SU-DHL-6 (cell line): ENCODE measurements at regions not wholly inside any gene's neighbourhood (a gene's known extent, or its start where the extent isn't known, plus 50 kb on each side); places are given as distances from the start of the nearest gene placed in this dataset.

Experiments used
- H2AFZ ChIP-seq: fragments of 200-600 bp; sonication (generic); 2 replicates; pipeline ENCODE4 v1.6.1; 2014; ENCODE audit warnings: low read depth, mild to moderate bottlenecking, moderate library complexity, mixed read lengths, antibody characterized with exemption, low read length; ENCODE audit not compliant: severe bottlenecking
- H3F3A ChIP-seq: fragments of 200-600 bp; shearing (Covaris generic); 2 replicates; pipeline ENCODE4 v1.6.0; 2016; ENCODE audit warnings: antibody characterized with exemption, mild to moderate bottlenecking; ENCODE audit not compliant: insufficient read depth
- H3K27ac ChIP-seq: fragments of 200-600 bp; sonication (generic); 2 replicates; pipeline ENCODE4 v1.5.1; 2016; ENCODE audit warnings: low read depth, mild to moderate bottlenecking, low read length, moderate library complexity, mixed read lengths
- H3K27me3 ChIP-seq: fragments of 200-600 bp; sonication (generic), shearing (Covaris generic); 2 replicates; pipeline ENCODE4 v1.6.0; 2014; ENCODE audit warnings: mild to moderate bottlenecking, low read length
- H3K36me3 ChIP-seq: fragments of 200-600 bp; sonication (generic); 2 replicates; pipeline ENCODE4 v1.6.1; 2014; ENCODE audit warnings: mild to moderate bottlenecking, low read length, mixed read lengths
- H3K4me2 ChIP-seq: fragments of 300-600, 200-600 bp; shearing (Covaris generic), sonication (generic); 2 replicates; pipeline ENCODE4 v1.6.0; 2014; ENCODE audit warnings: low read length, low read depth, mild to moderate bottlenecking; ENCODE audit not compliant: poor library complexity, severe bottlenecking
- H3K4me3 ChIP-seq: fragments of 200-600 bp; sonication (generic); 2 replicates; pipeline ENCODE4 v1.5.1; 2014; ENCODE audit warnings: antibody characterized with exemption, low read length, mild to moderate bottlenecking, mixed read lengths; ENCODE audit not compliant: insufficient read depth, poor library complexity, severe bottlenecking
- H3K79me2 ChIP-seq: fragments of 200-600 bp; sonication (generic); 2 replicates; pipeline ENCODE4 v1.6.1; 2014; ENCODE audit warnings: mild to moderate bottlenecking, low read length, moderate library complexity; ENCODE audit not compliant: insufficient read depth
- H3K9ac ChIP-seq: fragments of 200-600 bp; sonication (generic); 2 replicates; pipeline ENCODE4 v1.7.0; 2014; ENCODE audit warnings: mild to moderate bottlenecking, low read length
- H3K9me2 ChIP-seq: fragments of 200-600 bp; sonication (generic); replicated peaks from 2 replicates; pipeline ENCODE4 v1.6.1; 2014; ENCODE audit warnings: low read length; ENCODE audit not compliant: insufficient read depth
- H3K9me3 ChIP-seq: fragments of 200-600 bp; sonication (generic); 2 replicates; pipeline ENCODE4 v1.6.1; 2014; ENCODE audit warnings: low read length, mixed read lengths; ENCODE audit not compliant: insufficient read depth
- H4K20me1 ChIP-seq: fragments of 200-600 bp; sonication (generic); 2 replicates; pipeline ENCODE4 v1.6.1; 2014; ENCODE audit warnings: low read depth, mild to moderate bottlenecking, antibody characterized with exemption, low read length, moderate library complexity, mixed read lengths
- CTCF ChIP-seq: fragments of 200-600 bp; sonication (generic); IDR thresholded peaks from one replicate; pipeline ENCODE4 v1.5.1; 2017; ENCODE audit warnings: antibody characterized with exemption, mild to moderate bottlenecking, low read length, moderate library complexity; ENCODE audit not compliant: insufficient read depth, poor library complexity, severe bottlenecking
- EZH2phosphoT487 ChIP-seq: fragments of 200-600 bp; sonication (generic), shearing (Covaris generic); conservative IDR thresholded peaks from 2 replicates; pipeline ENCODE4 v1.6.1; 2018; ENCODE audit warnings: mild to moderate bottlenecking, antibody characterized with exemption, low read length, moderate library complexity, mixed read lengths

- H3K27me3 ChIP-seq: no peaks in the 10 kb centered on the region
- H3F3A ChIP-seq: no peaks in the 10 kb centered on the region
- H2AFZ ChIP-seq: no peak overlapping the region
- no peaks in the 10 kb centered on the region for H3K9me3 ChIP-seq
- TF ChIP-seq EZH2phosphoT487 (no peak), CTCF (no peak)
- no peak overlapping the region for H3K4me3 ChIP-seq
- no peaks in the 10 kb centered on the region for H3K36me3 ChIP-seq
- H3K9me2 ChIP-seq: no peaks in the 10 kb centered on the region
- no peak overlapping the region for H3K9ac ChIP-seq
- no peak overlapping the region for H3K27ac ChIP-seq
- H4K20me1 ChIP-seq: no peaks in the 10 kb centered on the region
- no peaks in the 10 kb centered on the region for H3K79me2 ChIP-seq
- H3K4me2 ChIP-seq: no peak overlapping the region
Observed at GRCh38 chr2:12498286-12498685, 218.4 kb upstream of the TRIB2 start.

DNA sequence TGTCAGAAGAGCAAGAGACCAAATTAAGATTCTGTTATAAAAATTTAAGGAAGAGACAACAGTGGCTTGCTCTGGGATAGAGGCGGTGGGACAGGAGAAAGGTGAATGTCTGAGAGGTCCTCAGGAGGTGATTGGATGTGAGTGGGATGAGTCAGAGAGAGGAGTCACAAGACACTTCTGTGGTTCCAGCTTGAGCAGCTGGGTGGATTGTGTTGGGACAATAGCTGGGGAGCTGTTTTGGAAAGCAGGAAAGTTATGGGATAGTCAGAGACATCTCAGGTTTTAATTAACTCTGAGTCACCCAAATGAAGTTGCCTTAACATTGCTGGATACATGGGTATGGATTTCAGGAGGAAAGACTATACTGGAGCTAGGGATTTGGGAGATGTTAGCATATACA lies 218.0 kb upstream of the TRIB2 start:
- TF ChIP-seq EZH2phosphoT487 (no peak), CTCF (no peak)
- Histone ChIP-seq H3K79me2 (no peaks in the 10 kb centered on the region), H2AFZ (no peak overlapping the region), H3K36me3 (no peaks in the 10 kb centered on the region), H3K9ac (no peak overlapping the region), H3K27ac (no peak overlapping the region), H3K4me3 (no peak overlapping the region), H3K9me2 (no peaks in the 10 kb centered on the region), H3F3A (no peaks in the 10 kb centered on the region), H4K20me1 (no peaks in the 10 kb centered on the region), H3K27me3 (no peaks in the 10 kb centered on the region), H3K4me2 (no peak overlapping the region), H3K9me3 (no peaks in the 10 kb centered on the region)

- TF ChIP-seq EZH2phosphoT487: no peak
- no peak for TF ChIP-seq CTCF
Observed at GRCh38 chr2:12500899-12501298, 215.8 kb upstream of the TRIB2 start.

More at GRCh38 chr2:12500899-12501298, 215.8 kb upstream of the TRIB2 start:
- Histone ChIP-seq H3K27me3 (no peaks in the 10 kb centered on the region), H4K20me1 (no peaks in the 10 kb centered on the region), H3F3A (no peaks in the 10 kb centered on the region), H2AFZ (no peak overlapping the region), H3K9ac (no peak overlapping the region), H3K36me3 (no peaks in the 10 kb centered on the region), H3K9me2 (no peaks in the 10 kb centered on the region), H3K4me2 (no peak overlapping the region), H3K9me3 (no peaks in the 10 kb centered on the region), H3K27ac (no peak overlapping the region), H3K79me2 (no peaks in the 10 kb centered on the region), H3K4me3 (no peak overlapping the region)
